Urothelium cell line (cell line): ENCODE measurements at regions not wholly inside any gene's neighbourhood (a gene's known extent, or its start where the extent isn't known, plus 50 kb on each side); places are given as distances from the start of the nearest gene placed in this dataset.
"Not testable (repeated sequence)": the region's sequence is repeated elsewhere in the genome, so short reads cannot be mapped to it uniquely, and the experiment has no call there.

Experiments used
- DNase-seq: peaks from one replicate; pipeline ENCODE4 v3.0.0; 2011; ENCODE audit warnings: low spot score, mixed read lengths
- FAIRE-seq: peaks from 2 replicates; lab custom pipeline; 2011; peaks lifted over from hg19 to GRCh38; lab: Jason Lieb, UNC

GRCh38 chr18:73079920-73080319 lies 212.1 kb upstream of the NETO1 start:
- no peak for FAIRE-seq
- no peak for DNase-seq

GRCh38 chr18:73060666-73061288 lies 193.0 kb upstream of the NETO1 start:
- DNase-seq (no peak), FAIRE-seq (no peak)

GRCh38 chr18:73059280-73059679 lies 191.5 kb upstream of the NETO1 start:
- no peak for DNase-seq
- no peak for FAIRE-seq

GRCh38 chr18:73047688-73048087 lies 179.9 kb upstream of the NETO1 start:
- FAIRE-seq (no peak), DNase-seq (no peak)

- FAIRE-seq = no peak
- DNase-seq = no peak
Observed at GRCh38 chr18:73045037-73045436, 177.2 kb upstream of the NETO1 start.

- FAIRE-seq (no peak), DNase-seq (no peak)
Observed at GRCh38 chr18:73043611-73044010, 175.8 kb upstream of the NETO1 start.

- DNase-seq = no peak
- FAIRE-seq = no peak
Observed at GRCh38 chr18:73043211-73043610, 175.4 kb upstream of the NETO1 start.

- no peak for FAIRE-seq
Observed at GRCh38 chr18:73040247-73040646, 172.5 kb upstream of the NETO1 start.

GRCh38 chr18:73038336-73038735 lies 170.5 kb upstream of the NETO1 start:
- DNase-seq (no peak), FAIRE-seq (no peak)

More at GRCh38 chr18:73040247-73040646, 172.5 kb upstream of the NETO1 start:
- DNase-seq = no peak

GRCh38 chr18:73023975-73024374 lies 156.2 kb upstream of the NETO1 start:
- DNase-seq = no peak
- no peak for FAIRE-seq

- DNase-seq = no peak
- FAIRE-seq = no peak
Observed at GRCh38 chr18:73009691-73010090, 141.9 kb upstream of the NETO1 start.

- no peak for FAIRE-seq
- DNase-seq = no peak
Observed at GRCh38 chr18:73007915-73008308, 140.1 kb upstream of the NETO1 start.

GRCh38 chr18:73007195-73007914 lies 139.6 kb upstream of the NETO1 start:
- DNase-seq = no peak
- no peak for FAIRE-seq

- DNase-seq = no peak
- FAIRE-seq = no peak
Observed at GRCh38 chr18:73006331-73006730, 138.5 kb upstream of the NETO1 start.

- FAIRE-seq (no peak), DNase-seq (no peak)
Observed at GRCh38 chr18:73004260-73004659, 136.5 kb upstream of the NETO1 start.

- FAIRE-seq (no peak), DNase-seq (no peak)
Observed at GRCh38 chr18:72999971-73000607, 132.3 kb upstream of the NETO1 start.

GRCh38 chr18:72995558-72995957 lies 127.8 kb upstream of the NETO1 start:
- no peak for DNase-seq
- no peak for FAIRE-seq

- DNase-seq = no peak
- no peak for FAIRE-seq
Observed at GRCh38 chr18:72993250-72993649, 125.5 kb upstream of the NETO1 start.

GRCh38 chr18:72991379-72991778 lies 123.6 kb upstream of the NETO1 start:
- FAIRE-seq = no peak
- DNase-seq = no peak

GRCh38 chr18:72987570-72987969 lies 119.8 kb upstream of the NETO1 start:
- FAIRE-seq, DNase-seq: not testable (repeated sequence)

- no peak for DNase-seq
Observed at GRCh38 chr18:72986103-72986502, 118.3 kb upstream of the NETO1 start.

GRCh38 chr18:72985686-72986085 lies 117.9 kb upstream of the NETO1 start:
- DNase-seq = no peak
- FAIRE-seq = no peak

More at GRCh38 chr18:72986103-72986502, 118.3 kb upstream of the NETO1 start:
- FAIRE-seq = no peak
